ENCODE measurements at regions not wholly inside any gene's neighbourhood (a gene's known extent, or its start where the extent isn't known, plus 50 kb on each side); places are given as distances from the start of the nearest gene placed in this dataset.

- H3K4me3 ChIP-seq, result peak overlapping the region; percentile 37 to 60
- no peaks in the 10 kb centered on the region for H3K27me3 ChIP-seq
- no peaks in the 10 kb centered on the region for H3K9me3 ChIP-seq
- no peak for DNase-seq
- H3K4me1 ChIP-seq, result peaks cover 9% of the 10 kb centered on the region
- intact Hi-C loops (cut with DNase I; ENCODE audit: low total_unique reads), result loop anchor here (10.0 kb wide), 1 partner anchor 413 kb away; no protein-coding TSS in a partner anchor
- no peak overlapping the region for H3K27ac ChIP-seq
- no peak for TF ChIP-seq POLR2A (IDR thresholded peaks at IDR 0.05)
- TF ChIP-seq CTCF (IDR thresholded peaks at IDR 0.05), result no peak
- H3K36me3 ChIP-seq (ENCODE audit: low read depth, missing control alignments), result no peaks in the 10 kb centered on the region
- WGBS, 2 donors, result 67 to 80% methylated on average over 7 of the region's 7 CpGs
Measured at GRCh38 chr2:128737546-128737826, 418.8 kb upstream of the HS6ST1 start.

GRCh38 chr2:128738446-128739110 is 419.9 kb upstream of the HS6ST1 start:
- DNase-seq, result no peak
- H3K27me3 ChIP-seq, result no peaks in the 10 kb centered on the region
- no peaks in the 10 kb centered on the region for H3K9me3 ChIP-seq
- peaks cover 9% of the 10 kb centered on the region for H3K4me1 ChIP-seq
- TF ChIP-seq POLR2A (IDR thresholded peaks at IDR 0.05) (no peak), CTCF (IDR thresholded peaks at IDR 0.05) (no peak)
- H3K36me3 ChIP-seq (ENCODE audit: low read depth, missing control alignments), result no peaks in the 10 kb centered on the region
- intact Hi-C loops (cut with DNase I; ENCODE audit: low total_unique reads), result loop anchor here (10.0 kb wide), 1 partner anchor 414 kb away; no protein-coding TSS in a partner anchor
- 81 to 88% methylated on average over 8 of the region's 8 CpGs for WGBS, 2 donors
- H3K4me3 ChIP-seq, result no peak overlapping the region
- no peak overlapping the region for H3K27ac ChIP-seq

- Histone ChIP-seq H3K9me3 (no peaks in the 10 kb centered on the region), H3K27me3 (no peaks in the 10 kb centered on the region), H3K4me1 (peaks cover 5% of the 10 kb centered on the region), H3K27ac (no peak overlapping the region), H3K4me3 (no peak overlapping the region), H3K36me3 (ENCODE audit: low read depth, missing control alignments) (no peaks in the 10 kb centered on the region)
- 70 to 76% methylated on average over 3 of the region's 3 CpGs for WGBS, 2 donors
- intact Hi-C loops (cut with DNase I; ENCODE audit: low total_unique reads), result no loop called here
- DNase-seq, result no peak
- TF ChIP-seq CTCF (IDR thresholded peaks at IDR 0.05), result no peak
Measured at GRCh38 chr2:128742467-128742866, 423.8 kb upstream of the HS6ST1 start.

- no peaks in the 10 kb centered on the region for H3K36me3 ChIP-seq (ENCODE audit: low read depth, missing control alignments)
- H3K9me3 ChIP-seq, result no peaks in the 10 kb centered on the region
- intact Hi-C loops (cut with DNase I; ENCODE audit: low total_unique reads), result no loop called here
- H3K4me1 ChIP-seq, result peaks cover 11% of the 10 kb centered on the region
- TF ChIP-seq CTCF (IDR thresholded peaks at IDR 0.05) (no peak), POLR2A (IDR thresholded peaks at IDR 0.05) (no peak)
- no peak overlapping the region for H3K27ac ChIP-seq
- DNase-seq, result no peak
- no peak overlapping the region for H3K4me3 ChIP-seq
- H3K27me3 ChIP-seq, result no peaks in the 10 kb centered on the region
Measured at GRCh38 chr2:128745946-128746345, 427.3 kb upstream of the HS6ST1 start.

GRCh38 chr2:128746356-128746755 is 427.7 kb upstream of the HS6ST1 start:
- DNase-seq, result peak; percentile 69

More at GRCh38 chr2:128746356-128746755, 427.7 kb upstream of the HS6ST1 start:
- intact Hi-C loops (cut with DNase I; ENCODE audit: low total_unique reads), result no loop called here
- no peaks in the 10 kb centered on the region for H3K36me3 ChIP-seq (ENCODE audit: low read depth, missing control alignments)
- no peak overlapping the region for H3K4me3 ChIP-seq
- no peaks in the 10 kb centered on the region for H3K27me3 ChIP-seq
- H3K27ac ChIP-seq, result no peak overlapping the region
- TF ChIP-seq CTCF (IDR thresholded peaks at IDR 0.05), result no peak
- no peak for TF ChIP-seq POLR2A (IDR thresholded peaks at IDR 0.05)
- no peaks in the 10 kb centered on the region for H3K9me3 ChIP-seq
- 24 to 48% methylated on average over 5 of the region's 5 CpGs for WGBS, 2 donors
- H3K4me1 ChIP-seq, result peaks cover 11% of the 10 kb centered on the region

All from testis (tissue), 2 donors.